GM12878 (cell line): ENCODE measurements at regions not wholly inside any gene's neighbourhood (a gene's known extent, or its start where the extent isn't known, plus 50 kb on each side); places are given as distances from the start of the nearest gene placed in this dataset.

ENCODE experiments used
- NFXL1 ChIP-seq: fragments of 450-650 bp; IDR thresholded peaks from 2 replicates; pipeline ENCODE4 v1.6.1; 2017; ENCODE audit warnings: antibody characterized with exemption, mild to moderate bottlenecking, borderline replicate concordance
- RELA ChIP-seq: fragments of 450-650 bp; IDR thresholded peaks from 2 replicates; pipeline ENCODE4 v1.8.0; 2014; ENCODE audit warnings: borderline replicate concordance; ENCODE audit not compliant: partially characterized antibody
- SP1 ChIP-seq: IDR thresholded peaks from one replicate; pipeline ENCODE4 v1.6.1; 2011; ENCODE audit warnings: low read depth, low read length
- STAT1 ChIP-seq: fragments of 450-650 bp; conservative IDR thresholded peaks from 2 replicates; pipeline ENCODE4 v1.6.1; 2014; ENCODE audit warnings: antibody characterized with exemption, mild to moderate bottlenecking
- TF ChIP-seq, protein P1 (sequence below): fragments of 450-650 bp; IDR thresholded peaks from 2 replicates; pipeline ENCODE4 v1.6.1; 2017; ENCODE audit warnings: borderline replicate concordance
- TF ChIP-seq, protein P2 (sequence below): fragments of 450-650 bp; conservative IDR thresholded peaks from 2 replicates; pipeline ENCODE4 v1.6.1; 2017; ENCODE audit warnings: mild to moderate bottlenecking, moderate library complexity
- TF ChIP-seq, protein P3 (sequence below): fragments of 450-650 bp; IDR thresholded peaks from 2 replicates; pipeline ENCODE4 v1.6.1; 2018; ENCODE audit warnings: mild to moderate bottlenecking, low read depth, moderate library complexity; ENCODE audit not compliant: partially characterized antibody

DNA sequence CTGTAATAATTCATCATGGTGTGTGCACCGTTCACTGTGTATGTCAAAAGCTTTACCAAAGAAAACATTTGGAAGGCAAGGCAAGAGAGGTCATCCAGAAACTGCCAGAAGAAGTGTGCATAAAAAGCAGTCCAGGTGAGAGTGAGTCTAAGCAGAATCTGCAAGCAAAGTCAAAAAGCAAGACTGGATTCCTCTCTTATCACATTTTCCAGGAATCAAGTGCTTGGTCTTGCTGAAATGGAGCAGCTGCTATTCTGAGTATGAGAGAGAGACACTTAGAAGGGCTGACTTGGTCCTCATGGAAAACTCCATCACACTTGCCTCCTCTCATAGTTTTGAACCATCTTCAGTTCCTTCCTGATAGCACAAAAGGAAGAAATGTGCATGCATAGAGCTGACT is 231.3 kb downstream of the ANAPC1 start (continued):
- TF ChIP-seq SP1 (no peak), NFXL1 (no peak), STAT1 (no peak), RELA (no peak)
- TF ChIP-seq, protein P1, sequence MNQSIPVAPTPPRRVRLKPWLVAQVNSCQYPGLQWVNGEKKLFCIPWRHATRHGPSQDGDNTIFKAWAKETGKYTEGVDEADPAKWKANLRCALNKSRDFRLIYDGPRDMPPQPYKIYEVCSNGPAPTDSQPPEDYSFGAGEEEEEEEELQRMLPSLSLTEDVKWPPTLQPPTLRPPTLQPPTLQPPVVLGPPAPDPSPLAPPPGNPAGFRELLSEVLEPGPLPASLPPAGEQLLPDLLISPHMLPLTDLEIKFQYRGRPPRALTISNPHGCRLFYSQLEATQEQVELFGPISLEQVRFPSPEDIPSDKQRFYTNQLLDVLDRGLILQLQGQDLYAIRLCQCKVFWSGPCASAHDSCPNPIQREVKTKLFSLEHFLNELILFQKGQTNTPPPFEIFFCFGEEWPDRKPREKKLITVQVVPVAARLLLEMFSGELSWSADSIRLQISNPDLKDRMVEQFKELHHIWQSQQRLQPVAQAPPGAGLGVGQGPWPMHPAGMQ, result no peak
- TF ChIP-seq, protein P2, sequence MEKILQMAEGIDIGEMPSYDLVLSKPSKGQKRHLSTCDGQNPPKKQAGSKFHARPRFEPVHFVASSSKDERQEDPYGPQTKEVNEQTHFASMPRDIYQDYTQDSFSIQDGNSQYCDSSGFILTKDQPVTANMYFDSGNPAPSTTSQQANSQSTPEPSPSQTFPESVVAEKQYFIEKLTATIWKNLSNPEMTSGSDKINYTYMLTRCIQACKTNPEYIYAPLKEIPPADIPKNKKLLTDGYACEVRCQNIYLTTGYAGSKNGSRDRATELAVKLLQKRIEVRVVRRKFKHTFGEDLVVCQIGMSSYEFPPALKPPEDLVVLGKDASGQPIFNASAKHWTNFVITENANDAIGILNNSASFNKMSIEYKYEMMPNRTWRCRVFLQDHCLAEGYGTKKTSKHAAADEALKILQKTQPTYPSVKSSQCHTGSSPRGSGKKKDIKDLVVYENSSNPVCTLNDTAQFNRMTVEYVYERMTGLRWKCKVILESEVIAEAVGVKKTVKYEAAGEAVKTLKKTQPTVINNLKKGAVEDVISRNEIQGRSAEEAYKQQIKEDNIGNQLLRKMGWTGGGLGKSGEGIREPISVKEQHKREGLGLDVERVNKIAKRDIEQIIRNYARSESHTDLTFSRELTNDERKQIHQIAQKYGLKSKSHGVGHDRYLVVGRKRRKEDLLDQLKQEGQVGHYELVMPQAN, result no peak
- TF ChIP-seq, protein P3, sequence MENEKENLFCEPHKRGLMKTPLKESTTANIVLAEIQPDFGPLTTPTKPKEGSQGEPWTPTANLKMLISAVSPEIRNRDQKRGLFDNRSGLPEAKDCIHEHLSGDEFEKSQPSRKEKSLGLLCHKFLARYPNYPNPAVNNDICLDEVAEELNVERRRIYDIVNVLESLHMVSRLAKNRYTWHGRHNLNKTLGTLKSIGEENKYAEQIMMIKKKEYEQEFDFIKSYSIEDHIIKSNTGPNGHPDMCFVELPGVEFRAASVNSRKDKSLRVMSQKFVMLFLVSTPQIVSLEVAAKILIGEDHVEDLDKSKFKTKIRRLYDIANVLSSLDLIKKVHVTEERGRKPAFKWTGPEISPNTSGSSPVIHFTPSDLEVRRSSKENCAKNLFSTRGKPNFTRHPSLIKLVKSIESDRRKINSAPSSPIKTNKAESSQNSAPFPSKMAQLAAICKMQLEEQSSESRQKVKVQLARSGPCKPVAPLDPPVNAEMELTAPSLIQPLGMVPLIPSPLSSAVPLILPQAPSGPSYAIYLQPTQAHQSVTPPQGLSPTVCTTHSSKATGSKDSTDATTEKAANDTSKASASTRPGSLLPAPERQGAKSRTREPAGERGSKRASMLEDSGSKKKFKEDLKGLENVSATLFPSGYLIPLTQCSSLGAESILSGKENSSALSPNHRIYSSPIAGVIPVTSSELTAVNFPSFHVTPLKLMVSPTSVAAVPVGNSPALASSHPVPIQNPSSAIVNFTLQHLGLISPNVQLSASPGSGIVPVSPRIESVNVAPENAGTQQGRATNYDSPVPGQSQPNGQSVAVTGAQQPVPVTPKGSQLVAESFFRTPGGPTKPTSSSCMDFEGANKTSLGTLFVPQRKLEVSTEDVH, result no peak
